HT-29 (cell line): ENCODE measurements at regions not wholly inside any gene's neighbourhood (a gene's known extent, or its start where the extent isn't known, plus 50 kb on each side); places are given as distances from the start of the nearest gene placed in this dataset.

Experiments
- DNase-seq: peaks from one replicate; pipeline ENCODE4 v3.0.0-alpha.2; 2015; ENCODE audit warnings: low spot score

GRCh38 chr15:69945729-69946128 lies 152.0 kb downstream of the TLE3 start:
- no peak for DNase-seq

- DNase-seq, result no peak
Observed at GRCh38 chr15:69946870-69947269, 150.8 kb downstream of the TLE3 start.

GRCh38 chr15:69947394-69947793 lies 150.3 kb downstream of the TLE3 start:
- DNase-seq, result no peak

- no peak for DNase-seq
Observed at GRCh38 chr15:69949485-69949884, 148.2 kb downstream of the TLE3 start.

GRCh38 chr15:69951256-69951897 lies 146.3 kb downstream of the TLE3 start:
- DNase-seq, result no peak

GRCh38 chr15:69951898-69952555 lies 145.7 kb downstream of the TLE3 start:
- DNase-seq, result peak; percentile 12

- no peak for DNase-seq
Observed at GRCh38 chr15:69953051-69953450, 144.7 kb downstream of the TLE3 start.

GRCh38 chr15:69953816-69954215 lies 143.9 kb downstream of the TLE3 start:
- no peak for DNase-seq

- no peak for DNase-seq
Observed at GRCh38 chr15:69954666-69955065, 143.1 kb downstream of the TLE3 start.

- no peak for DNase-seq
Observed at GRCh38 chr15:69955240-69955894, 142.3 kb downstream of the TLE3 start.

- no peak for DNase-seq
Observed at GRCh38 chr15:69956417-69956816, 141.3 kb downstream of the TLE3 start.

- peak; percentile 31 for DNase-seq
Observed at GRCh38 chr15:69957175-69957574, 140.5 kb downstream of the TLE3 start.

- DNase-seq, result no peak
Observed at GRCh38 chr15:69958496-69959084, 139.1 kb downstream of the TLE3 start.

- no peak for DNase-seq
Observed at GRCh38 chr15:69962561-69962960, 135.2 kb downstream of the TLE3 start.

GRCh38 chr15:69963385-69963784 lies 134.3 kb downstream of the TLE3 start:
- DNase-seq, result no peak

GRCh38 chr15:69971771-69972170 lies 125.9 kb downstream of the TLE3 start:
- no peak for DNase-seq

GRCh38 chr15:69972436-69972835 lies 125.3 kb downstream of the TLE3 start:
- no peak for DNase-seq

- peak; percentile 66 for DNase-seq
Observed at GRCh38 chr15:69973102-69973714, 124.5 kb downstream of the TLE3 start.

GRCh38 chr15:69973880-69974279 lies 123.8 kb downstream of the TLE3 start:
- DNase-seq, result no peak

GRCh38 chr15:69974321-69974720 lies 123.4 kb downstream of the TLE3 start:
- DNase-seq, result no peak

- DNase-seq, result peak; percentile 74
Observed at GRCh38 chr15:69976366-69976994, 121.2 kb downstream of the TLE3 start.

GRCh38 chr15:69978603-69979002 lies 119.1 kb downstream of the TLE3 start:
- no peak for DNase-seq
